ENCODE measurements at regions not wholly inside any gene's neighbourhood (a gene's known extent, or its start where the extent isn't known, plus 50 kb on each side); places are given as distances from the start of the nearest gene placed in this dataset.

GRCh38 chr9:21592063-21592338 is 109.9 kb upstream of the IFNE start:
- TF ChIP-seq ZBTB33 (IDR thresholded peaks at IDR 0.05) (no peak), JUND (IDR thresholded peaks at IDR 0.05) (no peak), CTCF (IDR thresholded peaks at IDR 0.05; ENCODE audit: low read depth, low read length, missing input control) (no peak), RAD21 (IDR thresholded peaks at IDR 0.05) (no peak), HNF4A (conservative IDR thresholded peaks at IDR 0.05) (no peak), YY1 (IDR thresholded peaks at IDR 0.05) (no peak), FOXA1 (IDR thresholded peaks at IDR 0.05) (no peak), EGR1 (IDR thresholded peaks at IDR 0.05; ENCODE audit: low read depth in 2 of 2) (no peak), RXRA (IDR thresholded peaks at IDR 0.05) (no peak), SP1 (IDR thresholded peaks at IDR 0.05) (no peak), HNF4G (IDR thresholded peaks at IDR 0.05) (no peak), TAF1 (conservative IDR thresholded peaks at IDR 0.05) (no peak), REST (IDR thresholded peaks at IDR 0.05) (no peak), FOXA2 (IDR thresholded peaks at IDR 0.05) (no peak), NR2F2 (IDR thresholded peaks at IDR 0.05) (no peak), ATF3 (IDR thresholded peaks at IDR 0.05) (no peak), GABPA (IDR thresholded peaks at IDR 0.05 in 1 of 2, conservative IDR thresholded peaks at IDR 0.05 in 1 of 2) (no peak)
- no peak overlapping the region for H3K27ac ChIP-seq (ENCODE audit: low read depth in 1 of 2, low read length in 2 of 2)
- WGBS = 85% methylated on average over 3 of the region's 3 CpGs

GRCh38 chr9:21597284-21597683 is 115.2 kb upstream of the IFNE start:
- WGBS = 70% methylated on average over 4 of the region's 4 CpGs
- H3K27me3 ChIP-seq (ENCODE audit: control insufficient read depth in 4 of 4, insufficient read depth in 4 of 4, low read length in 3 of 4) = peaks cover 0 to 3% (median under 1%) of the 10 kb centered on the region in 4 donors
- TF ChIP-seq HNF4G (IDR thresholded peaks at IDR 0.05) (no peak), RAD21 (IDR thresholded peaks at IDR 0.05) (no peak), FOXA2 (IDR thresholded peaks at IDR 0.05) (no peak), EGR1 (IDR thresholded peaks at IDR 0.05; ENCODE audit: low read depth in 2 of 2) (no peak), MAX (IDR thresholded peaks at IDR 0.05) (no peak), HNF4A (conservative IDR thresholded peaks at IDR 0.05) (no peak), CTCF (IDR thresholded peaks at IDR 0.05; ENCODE audit: low read depth, low read length, missing input control) (no peak), ATF3 (IDR thresholded peaks at IDR 0.05) (no peak), NR2F2 (IDR thresholded peaks at IDR 0.05) (no peak), ZBTB33 (IDR thresholded peaks at IDR 0.05) (no peak), GABPA (IDR thresholded peaks at IDR 0.05 in 1 of 2, conservative IDR thresholded peaks at IDR 0.05 in 1 of 2) (no peak), RXRA (IDR thresholded peaks at IDR 0.05) (no peak), JUND (IDR thresholded peaks at IDR 0.05) (no peak)
- DNase-seq (ENCODE audit: low spot score) = no peak
- no peaks in the 10 kb centered on the region for H3K9me3 ChIP-seq (ENCODE audit: control insufficient read depth in 4 of 4, low read length in 3 of 4)
- H3K4me1 ChIP-seq (ENCODE audit: control insufficient read depth in 4 of 4, insufficient read depth in 4 of 4, low read length in 3 of 4) = no peaks in the 10 kb centered on the region
- no peak overlapping the region for H3K27ac ChIP-seq (ENCODE audit: low read depth in 1 of 2, low read length in 2 of 2)
- H3K36me3 ChIP-seq (ENCODE audit: control insufficient read depth in 4 of 4, insufficient read depth in 3 of 4, low read depth in 1 of 4, low read length in 3 of 4) = no peaks in the 10 kb centered on the region
- H3K4me3 ChIP-seq (ENCODE audit: low read depth in 1 of 3, low read length in 3 of 3) = no peak overlapping the region
- no peak overlapping the region for H3K9ac ChIP-seq (ENCODE audit: low read depth in 1 of 2, low read length in 2 of 2)

More at GRCh38 chr9:21592063-21592338, 109.9 kb upstream of the IFNE start:
- Histone ChIP-seq H3K27me3 (ENCODE audit: control insufficient read depth in 4 of 4, insufficient read depth in 4 of 4, low read length in 3 of 4) (peaks cover 0 to 2% (median under 1%) of the 10 kb centered on the region in 4 donors), H3K36me3 (ENCODE audit: control insufficient read depth in 4 of 4, insufficient read depth in 3 of 4, low read depth in 1 of 4, low read length in 3 of 4) (no peaks in the 10 kb centered on the region), H3K9ac (ENCODE audit: low read depth in 1 of 2, low read length in 2 of 2) (no peak overlapping the region), H3K4me1 (ENCODE audit: control insufficient read depth in 4 of 4, insufficient read depth in 4 of 4, low read length in 3 of 4) (no peaks in the 10 kb centered on the region), H3K4me3 (ENCODE audit: low read depth in 1 of 3, low read length in 3 of 3) (no peak overlapping the region), H3K9me3 (ENCODE audit: control insufficient read depth in 4 of 4, low read length in 3 of 4) (no peaks in the 10 kb centered on the region)
- no peak for DNase-seq (ENCODE audit: low spot score)

Measured in liver (tissue), 8 donors.